OCI-LY3 (cell line): ENCODE measurements at regions not wholly inside any gene's neighbourhood (a gene's known extent, or its start where the extent isn't known, plus 50 kb on each side); places are given as distances from the start of the nearest gene placed in this dataset.

Experiments used
- H2AFZ ChIP-seq: fragments of 200-600, 300-600 bp; shearing (Covaris generic); 2 replicates; pipeline ENCODE4 v1.6.0; 2014; ENCODE audit warnings: antibody characterized with exemption, low read depth, low read length
- H3K27ac ChIP-seq: fragments of 200-600, 300-600 bp; sonication (generic); 2 replicates; pipeline ENCODE4 v1.5.1; 2014; ENCODE audit warnings: mild to moderate bottlenecking, low read length, moderate library complexity, mixed read lengths
- H3K27me3 ChIP-seq: fragments of 200-600, 300-600 bp; sonication (generic); 2 replicates; pipeline ENCODE4 v1.6.1; 2014; ENCODE audit warnings: low read depth, low read length, mixed read lengths
- H3K36me3 ChIP-seq: fragments of 200-600, 300-600 bp; sonication (generic); replicated peaks from 2 replicates; pipeline ENCODE3; 2014; ENCODE audit warnings: low read depth, low read length, mixed read lengths
- H3K4me1 ChIP-seq: fragments of 300-600, 200-600 bp; sonication (generic); 2 replicates; pipeline ENCODE4 v1.6.1; 2014; ENCODE audit warnings: low read length, mixed read lengths
- H3K4me2 ChIP-seq: fragments of 200-600, 300-600 bp; sonication (generic); 2 replicates; pipeline ENCODE4 v1.6.1; 2014; ENCODE audit warnings: low read length, mixed read lengths
- H3K4me3 ChIP-seq: fragments of 300-600, 200-600 bp; sonication (generic); 2 replicates; pipeline ENCODE4 v1.5.1; 2014; ENCODE audit warnings: antibody characterized with exemption, mild to moderate bottlenecking, low read length, moderate library complexity
- H3K79me2 ChIP-seq: fragments of 300-600, 200-600 bp; shearing (Covaris generic); 2 replicates; pipeline ENCODE4 v1.6.1; 2014; ENCODE audit warnings: mild to moderate bottlenecking, low read length, mixed read lengths
- H3K9ac ChIP-seq: fragments of 300-600, 200-600 bp; shearing (Covaris generic); 2 replicates; pipeline ENCODE4 v1.6.0; 2014; ENCODE audit warnings: mild to moderate bottlenecking, low read length, moderate library complexity
- H3K9me3 ChIP-seq: fragments of 200-600, 300-600 bp; shearing (Covaris generic); 2 replicates; pipeline ENCODE4 v1.6.1; 2014; ENCODE audit warnings: low read length, mixed read lengths; ENCODE audit not compliant: insufficient read depth
- H4K20me1 ChIP-seq: fragments of 200-600, 300-600 bp; sonication (generic); 2 replicates; pipeline ENCODE4 v1.6.1; 2016; ENCODE audit warnings: low read length, mixed read lengths; ENCODE audit not compliant: insufficient read depth
- CTCF ChIP-seq: fragments of 200-600, 300-600 bp; sonication (generic); IDR thresholded peaks from 2 replicates; pipeline ENCODE4 v1.5.1; 2014; ENCODE audit warnings: antibody characterized with exemption, low read length, low read depth
- EZH2phosphoT487 ChIP-seq: fragments of 200-600 bp; shearing (Covaris generic); IDR thresholded peaks from 2 replicates; pipeline ENCODE4 v1.6.1; 2018; ENCODE audit warnings: antibody characterized with exemption, mixed run types, low read depth

- Histone ChIP-seq H3K9me3 (no peaks in the 10 kb centered on the region), H3K79me2 (no peaks in the 10 kb centered on the region), H3K36me3 (no peaks in the 10 kb centered on the region), H4K20me1 (no peaks in the 10 kb centered on the region), H3K27ac (no peak overlapping the region), H3K4me1 (peaks cover 32% of the 10 kb centered on the region), H3K9ac (no peak overlapping the region), H3K27me3 (peaks cover 4% of the 10 kb centered on the region; the same call in 1 of the 2 replicates), H3K4me3 (no peak overlapping the region), H2AFZ (no peak overlapping the region), H3K4me2 (no peak overlapping the region)
- TF ChIP-seq EZH2phosphoT487 (no peak), CTCF (no peak)
Observed at GRCh38 chr2:8625399-8626300, 56.2 kb upstream of the ID2 start.

DNA sequence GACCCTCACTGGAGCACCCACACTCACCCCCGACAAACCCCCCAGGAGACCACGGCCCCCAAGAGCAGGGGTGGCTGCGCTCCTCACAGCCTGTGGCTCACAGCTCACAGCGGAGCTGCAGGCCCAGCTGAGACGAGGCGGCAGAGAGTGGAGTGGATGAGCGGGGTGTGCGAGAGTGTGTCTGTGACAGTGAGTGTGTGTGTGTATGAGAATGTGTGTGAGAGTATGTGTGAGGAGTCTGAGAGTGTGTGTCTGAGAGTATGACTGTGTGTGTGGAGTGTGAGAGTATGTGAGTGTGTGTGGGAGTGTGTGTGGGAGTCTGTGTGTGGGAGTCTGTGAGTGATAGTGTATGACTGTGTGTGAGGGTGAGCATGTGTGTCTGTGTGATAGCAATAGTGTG is 55.3 kb upstream of the ID2 start:
- H3K4me2 ChIP-seq, result no peak overlapping the region
- no peaks in the 10 kb centered on the region for H3K36me3 ChIP-seq
- no peaks in the 10 kb centered on the region for H3K27me3 ChIP-seq
- no peaks in the 10 kb centered on the region for H3K9me3 ChIP-seq
- TF ChIP-seq EZH2phosphoT487, result no peak
- TF ChIP-seq CTCF, result no peak
- no peaks in the 10 kb centered on the region for H3K79me2 ChIP-seq
- H2AFZ ChIP-seq, result no peak overlapping the region
- H3K4me1 ChIP-seq, result peaks cover 36% of the 10 kb centered on the region
- H3K9ac ChIP-seq, result no peak overlapping the region
- no peak overlapping the region for H3K4me3 ChIP-seq
- no peaks in the 10 kb centered on the region for H4K20me1 ChIP-seq
- H3K27ac ChIP-seq, result no peak overlapping the region

DNA sequence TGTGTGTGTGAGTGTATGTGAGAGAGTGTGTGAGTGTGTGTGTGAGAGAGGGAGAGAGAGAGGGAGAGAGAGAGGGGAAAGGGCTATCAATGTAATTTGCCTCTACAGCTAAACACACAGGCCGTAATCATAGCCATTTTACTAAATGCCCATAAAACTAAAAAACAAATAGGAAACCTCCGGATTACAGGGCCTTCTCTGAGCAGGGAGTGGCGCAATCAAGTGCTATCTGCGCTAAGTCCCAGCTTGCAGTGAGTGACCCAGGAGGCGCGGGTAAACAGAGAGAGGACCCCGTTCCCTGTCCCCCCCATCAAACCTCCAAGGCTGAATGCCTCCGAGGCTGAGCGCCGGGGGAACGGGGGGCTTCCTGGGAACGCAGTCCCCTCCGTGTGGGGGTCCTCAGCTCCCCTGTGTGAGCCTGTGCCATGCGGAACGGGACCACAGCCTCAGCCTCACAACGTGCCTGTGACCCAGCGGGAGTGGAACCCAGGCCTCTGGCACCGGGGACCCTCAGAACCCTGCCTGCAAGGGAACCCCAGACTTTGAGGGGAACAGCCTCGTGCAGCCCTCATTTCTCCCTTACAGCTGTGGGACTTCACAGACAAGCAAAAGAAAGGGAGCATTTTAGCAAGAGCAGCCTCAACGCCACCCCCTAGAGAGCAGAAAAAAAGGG is 54.7 kb upstream of the ID2 start:
- no peak overlapping the region for H3K4me3 ChIP-seq
- TF ChIP-seq CTCF (no peak), EZH2phosphoT487 (no peak)
- H3K27ac ChIP-seq, result no peak overlapping the region
- H2AFZ ChIP-seq, result no peak overlapping the region
- no peak overlapping the region for H3K4me2 ChIP-seq
- H3K9me3 ChIP-seq, result no peaks in the 10 kb centered on the region
- H3K4me1 ChIP-seq, result peaks cover 37% of the 10 kb centered on the region
- no peaks in the 10 kb centered on the region for H3K79me2 ChIP-seq
- no peaks in the 10 kb centered on the region for H3K36me3 ChIP-seq
- H4K20me1 ChIP-seq, result no peaks in the 10 kb centered on the region
- no peak overlapping the region for H3K9ac ChIP-seq
- no peaks in the 10 kb centered on the region for H3K27me3 ChIP-seq

DNA sequence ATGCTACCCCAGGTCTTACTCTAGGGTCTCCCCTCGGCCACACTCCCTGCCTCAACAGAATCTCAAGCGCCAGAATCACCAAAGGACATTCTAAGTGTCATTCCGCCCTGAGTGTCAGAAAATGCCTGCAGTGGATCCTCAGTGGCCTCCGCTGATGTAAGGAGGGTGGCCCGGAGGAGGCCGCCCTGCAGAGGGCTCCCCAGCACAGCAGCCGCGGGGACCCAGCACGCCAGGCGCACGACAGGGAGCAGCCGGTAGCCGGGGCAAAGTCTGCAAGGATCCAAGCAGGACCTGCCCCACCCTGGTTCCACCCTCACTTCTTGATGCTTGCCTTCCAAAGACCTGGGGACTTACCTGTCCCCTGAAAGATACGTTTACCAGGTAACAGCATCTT is 54.2 kb upstream of the ID2 start:
- peak; percentile 25 for TF ChIP-seq CTCF
- no peak for TF ChIP-seq EZH2phosphoT487

More for the DNA sequence above, 54.2 kb upstream of the ID2 start:
- no peaks in the 10 kb centered on the region for H3K27me3 ChIP-seq
- no peaks in the 10 kb centered on the region for H3K9me3 ChIP-seq
- no peak overlapping the region for H3K4me3 ChIP-seq
- no peak overlapping the region for H3K9ac ChIP-seq
- H4K20me1 ChIP-seq, result no peaks in the 10 kb centered on the region
- H3K36me3 ChIP-seq, result no peaks in the 10 kb centered on the region
- H3K4me2 ChIP-seq, result no peak overlapping the region
- H3K27ac ChIP-seq, result no peak overlapping the region
- peaks cover 32% of the 10 kb centered on the region for H3K4me1 ChIP-seq
- H3K79me2 ChIP-seq, result no peaks in the 10 kb centered on the region
- H2AFZ ChIP-seq, result no peak overlapping the region
